GM18861 (cell line): ENCODE measurements at regions not wholly inside any gene's neighbourhood (a gene's known extent, or its start where the extent isn't known, plus 50 kb on each side); places are given as distances from the start of the nearest gene placed in this dataset.

Experiments used
- ATAC-seq: cut with Tn5 transposase; IDR thresholded peaks from one replicate; pipeline ENCODE4 v1.9.1; 2021; ENCODE audit not compliant: unreplicated experiment

GRCh38 chr6:19643713-19644112, 193.5 kb upstream of the ID4 start:
- no peak for ATAC-seq

GRCh38 chr6:19655744-19656143, 181.4 kb upstream of the ID4 start:
- ATAC-seq: no peak

GRCh38 chr6:19660123-19660910, 176.9 kb upstream of the ID4 start:
- no peak for ATAC-seq

- ATAC-seq: no peak
Observed at GRCh38 chr6:19662911-19663310, 174.3 kb upstream of the ID4 start.

GRCh38 chr6:19663479-19663878, 173.7 kb upstream of the ID4 start:
- no peak for ATAC-seq

GRCh38 chr6:19664050-19664449, 173.1 kb upstream of the ID4 start:
- ATAC-seq: no peak

GRCh38 chr6:19664878-19665612, 172.1 kb upstream of the ID4 start:
- no peak for ATAC-seq

- no peak for ATAC-seq
Observed at GRCh38 chr6:19665613-19665909, 171.6 kb upstream of the ID4 start.

- no peak for ATAC-seq
Observed at GRCh38 chr6:19668710-19669109, 168.5 kb upstream of the ID4 start.

GRCh38 chr6:19669206-19669605, 168.0 kb upstream of the ID4 start:
- no peak for ATAC-seq

- ATAC-seq: no peak
Observed at GRCh38 chr6:19682859-19683258, 154.3 kb upstream of the ID4 start.

GRCh38 chr6:19690325-19691075, 146.7 kb upstream of the ID4 start:
- no peak for ATAC-seq

- ATAC-seq: no peak
Observed at GRCh38 chr6:19691465-19692167, 145.6 kb upstream of the ID4 start.

GRCh38 chr6:19692506-19693298, 144.5 kb upstream of the ID4 start:
- ATAC-seq: no peak

GRCh38 chr6:19694697-19695096, 142.5 kb upstream of the ID4 start:
- ATAC-seq: no peak

- no peak for ATAC-seq
Observed at GRCh38 chr6:19697744-19698290, 139.4 kb upstream of the ID4 start.

GRCh38 chr6:19699932-19700331, 137.2 kb upstream of the ID4 start:
- ATAC-seq: no peak

GRCh38 chr6:19705606-19706005, 131.6 kb upstream of the ID4 start:
- no peak for ATAC-seq

GRCh38 chr6:19712012-19712688, 125.0 kb upstream of the ID4 start:
- no peak for ATAC-seq

GRCh38 chr6:19712998-19713397, 124.2 kb upstream of the ID4 start:
- no peak for ATAC-seq
